ENCODE measurements at regions not wholly inside any gene's neighbourhood (a gene's known extent, or its start where the extent isn't known, plus 50 kb on each side); places are given as distances from the start of the nearest gene placed in this dataset.

DNA sequence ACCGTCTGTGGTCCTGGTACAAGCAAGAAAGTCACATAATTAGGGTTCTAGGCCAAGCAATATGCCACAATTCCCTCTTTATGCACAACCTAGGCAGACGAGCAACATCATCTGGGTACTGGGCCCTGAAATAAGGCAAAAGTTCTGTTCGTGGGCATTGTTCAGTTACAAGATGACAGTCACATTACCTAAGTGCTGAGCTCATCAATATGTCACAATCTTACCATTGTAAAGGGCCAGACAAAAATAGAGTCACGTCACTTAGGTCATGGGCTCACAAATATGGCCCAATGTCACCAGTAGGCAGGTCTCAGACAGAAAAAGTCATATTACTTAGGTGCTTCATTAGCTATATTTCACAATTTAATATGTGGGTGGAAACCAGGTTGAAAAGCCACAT lies 1025.3 kb upstream of the AMELY start:
- 86% methylated on average over 2 of the region's 4 CpGs; no CpG with 5 or more reads in 1 of the 2 donors for WGBS, 2 donors
- Histone ChIP-seq H3K27ac (no peak overlapping the region), H3K9me3 (no peaks in the 10 kb centered on the region), H3K4me3 (no peak overlapping the region), H3K4me1 (no peaks in the 10 kb centered on the region), H3K36me3 (no peaks in the 10 kb centered on the region), H3K27me3 (no peaks in the 10 kb centered on the region)
- TF ChIP-seq, protein P1, sequence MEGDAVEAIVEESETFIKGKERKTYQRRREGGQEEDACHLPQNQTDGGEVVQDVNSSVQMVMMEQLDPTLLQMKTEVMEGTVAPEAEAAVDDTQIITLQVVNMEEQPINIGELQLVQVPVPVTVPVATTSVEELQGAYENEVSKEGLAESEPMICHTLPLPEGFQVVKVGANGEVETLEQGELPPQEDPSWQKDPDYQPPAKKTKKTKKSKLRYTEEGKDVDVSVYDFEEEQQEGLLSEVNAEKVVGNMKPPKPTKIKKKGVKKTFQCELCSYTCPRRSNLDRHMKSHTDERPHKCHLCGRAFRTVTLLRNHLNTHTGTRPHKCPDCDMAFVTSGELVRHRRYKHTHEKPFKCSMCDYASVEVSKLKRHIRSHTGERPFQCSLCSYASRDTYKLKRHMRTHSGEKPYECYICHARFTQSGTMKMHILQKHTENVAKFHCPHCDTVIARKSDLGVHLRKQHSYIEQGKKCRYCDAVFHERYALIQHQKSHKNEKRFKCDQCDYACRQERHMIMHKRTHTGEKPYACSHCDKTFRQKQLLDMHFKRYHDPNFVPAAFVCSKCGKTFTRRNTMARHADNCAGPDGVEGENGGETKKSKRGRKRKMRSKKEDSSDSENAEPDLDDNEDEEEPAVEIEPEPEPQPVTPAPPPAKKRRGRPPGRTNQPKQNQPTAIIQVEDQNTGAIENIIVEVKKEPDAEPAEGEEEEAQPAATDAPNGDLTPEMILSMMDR (IDR thresholded peaks at IDR 0.05): no peak
- no peak for TF ChIP-seq POLR2A (IDR thresholded peaks at IDR 0.05)
- intact Hi-C loops (cut with DNase I): no loop called here
- no peak for DNase-seq

DNA sequence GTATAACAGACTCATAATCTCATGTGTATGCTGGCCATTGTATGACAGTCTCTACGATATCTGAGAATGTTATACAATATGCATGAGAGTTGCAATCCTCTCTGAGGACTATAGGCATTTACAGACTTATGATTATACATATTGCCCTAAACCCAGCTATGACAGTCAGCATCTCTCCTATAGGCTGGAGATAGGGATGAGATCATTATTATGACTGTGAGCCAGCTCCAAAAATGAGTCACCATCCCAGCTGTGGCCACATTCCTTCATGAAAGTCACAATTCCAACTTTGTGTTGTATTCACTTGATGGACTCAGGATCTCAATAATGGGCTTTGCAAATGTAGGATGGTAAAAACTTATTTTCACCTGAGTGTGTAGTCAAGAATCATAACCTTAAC lies 1024.5 kb upstream of the AMELY start:
- H3K27ac ChIP-seq: no peak overlapping the region
- WGBS, 2 donors: 91% methylated on average over 1 of the region's 1 CpG; no CpG with 5 or more reads in 1 of the 2 donors
- H3K9me3 ChIP-seq: no peaks in the 10 kb centered on the region
- TF ChIP-seq, protein P1 (IDR thresholded peaks at IDR 0.05): no peak
- no peak for TF ChIP-seq POLR2A (IDR thresholded peaks at IDR 0.05)
- no peaks in the 10 kb centered on the region for H3K4me1 ChIP-seq
- no peak overlapping the region for H3K4me3 ChIP-seq
- no peak for DNase-seq
- no peaks in the 10 kb centered on the region for H3K27me3 ChIP-seq
- intact Hi-C loops (cut with DNase I): no loop called here
- H3K36me3 ChIP-seq: no peaks in the 10 kb centered on the region

DNA sequence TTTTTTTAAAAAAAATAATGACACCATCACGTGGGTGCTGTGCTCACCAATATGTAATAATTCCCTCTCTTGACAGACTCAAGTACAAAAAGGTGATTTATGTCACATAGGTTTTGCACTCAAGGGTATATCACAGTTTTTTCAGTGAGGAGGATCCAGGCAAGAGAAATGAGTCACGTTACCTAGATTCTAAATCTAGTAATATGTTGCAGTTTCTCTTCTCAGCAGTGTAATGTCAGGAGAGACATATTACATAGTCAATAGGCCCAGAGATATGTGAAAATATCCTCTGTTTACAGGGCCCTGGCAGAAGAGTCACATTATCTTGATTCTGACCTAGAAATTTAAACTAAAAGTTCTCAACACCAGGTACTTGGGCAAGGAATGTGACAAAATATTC lies 1024.1 kb upstream of the AMELY start:
- WGBS, 2 donors: 68% methylated on average over 2 of the region's 2 CpGs; no CpG with 5 or more reads in 1 of the 2 donors
- no peak overlapping the region for H3K27ac ChIP-seq
- no peaks in the 10 kb centered on the region for H3K4me1 ChIP-seq
- H3K27me3 ChIP-seq: no peaks in the 10 kb centered on the region
- H3K4me3 ChIP-seq: no peak overlapping the region
- intact Hi-C loops (cut with DNase I): no loop called here
- no peak for DNase-seq
- H3K9me3 ChIP-seq: no peaks in the 10 kb centered on the region
- no peaks in the 10 kb centered on the region for H3K36me3 ChIP-seq
- no peak for TF ChIP-seq POLR2A (IDR thresholded peaks at IDR 0.05)
- TF ChIP-seq, protein P1 (IDR thresholded peaks at IDR 0.05): no peak

DNA sequence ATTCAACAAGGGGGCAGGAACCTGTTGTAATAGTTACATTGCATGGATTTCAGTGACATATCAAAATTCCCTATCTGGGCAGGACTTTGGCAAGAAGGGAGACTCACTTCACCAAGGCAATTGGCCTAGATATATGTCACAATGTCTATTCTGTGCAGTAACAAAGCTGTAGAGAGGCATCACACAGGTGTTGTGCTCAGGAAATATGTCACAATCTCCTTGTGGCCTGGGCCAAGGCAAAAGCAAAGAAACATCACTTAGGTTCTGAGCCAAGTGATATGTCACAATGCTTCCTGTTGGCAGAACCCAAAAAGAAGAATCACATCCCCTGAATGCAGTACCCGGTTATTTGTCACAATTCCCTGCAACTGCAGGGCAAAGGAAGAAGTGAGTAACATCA lies 1020.9 kb upstream of the AMELY start:
- H3K27ac ChIP-seq: no peak overlapping the region
- TF ChIP-seq, protein P1 (IDR thresholded peaks at IDR 0.05): no peak
- TF ChIP-seq POLR2A (IDR thresholded peaks at IDR 0.05): no peak
- no peak for DNase-seq
- intact Hi-C loops (cut with DNase I): no loop called here
- H3K27me3 ChIP-seq: no peaks in the 10 kb centered on the region
- WGBS, 2 donors: no CpG with 5 or more reads among the region's 1 CpG
- no peaks in the 10 kb centered on the region for H3K36me3 ChIP-seq
- H3K4me3 ChIP-seq: no peak overlapping the region
- H3K9me3 ChIP-seq: no peaks in the 10 kb centered on the region
- H3K4me1 ChIP-seq: no peaks in the 10 kb centered on the region

DNA sequence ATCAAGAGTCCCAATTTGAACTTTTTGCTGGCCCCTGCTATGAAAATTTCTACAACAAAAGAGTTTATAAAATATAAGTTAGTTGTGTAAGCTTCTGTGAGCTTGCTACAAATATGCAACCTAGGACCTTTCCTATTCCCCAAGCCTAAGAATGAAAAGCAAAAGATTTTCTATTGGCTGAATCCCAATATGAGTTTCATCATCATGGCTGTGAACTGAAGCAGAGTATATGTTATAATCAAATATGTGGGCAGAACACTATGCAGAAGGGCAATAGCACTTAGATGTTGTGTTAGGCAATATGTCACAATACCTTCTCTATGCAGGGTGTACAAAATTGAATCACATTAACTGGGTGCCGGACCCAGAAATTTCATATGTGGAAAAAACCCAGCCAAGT lies 1018.3 kb upstream of the AMELY start:
- Histone ChIP-seq H3K4me3 (no peak overlapping the region), H3K27me3 (no peaks in the 10 kb centered on the region), H3K4me1 (no peaks in the 10 kb centered on the region), H3K36me3 (no peaks in the 10 kb centered on the region), H3K9me3 (no peaks in the 10 kb centered on the region), H3K27ac (no peak overlapping the region)
- intact Hi-C loops (cut with DNase I): no loop called here
- TF ChIP-seq POLR2A (IDR thresholded peaks at IDR 0.05): no peak
- TF ChIP-seq, protein P1 (IDR thresholded peaks at IDR 0.05): no peak
- no peak for DNase-seq
- WGBS, 2 donors: 100% methylated on average over 1 of the region's 1 CpG; no CpG with 5 or more reads in 1 of the 2 donors

All from esophagus squamous epithelium (tissue), 5 donors.